OCI-LY7 (cell line): ENCODE measurements at regions not wholly inside any gene's neighbourhood (a gene's known extent, or its start where the extent isn't known, plus 50 kb on each side); places are given as distances from the start of the nearest gene placed in this dataset.

Experiments
- BruUV-seq: library from RNA; stranded (reverse); fragments of 400-500 nt; replicated peaks from 2 replicates; lab custom pipeline; 2021; lab: Mats Ljungman, UMichigan
- CTCF ChIA-PET: fragments of 300-600 bp; sonication (Branson Sonifier 250); formaldehyde crosslinking; loops from one replicate; lab custom pipeline; 2022; ENCODE audit warnings: antibody characterized with exemption; ENCODE audit not compliant: unreplicated experiment; lab: Charles Lee
- POLR2A ChIA-PET: fragments of 300-600 bp; sonication (Branson Sonifier 250); formaldehyde crosslinking; loops from one replicate; lab custom pipeline; 2022; ENCODE audit warnings: antibody characterized with exemption; lab: Charles Lee
- DNase-seq: peaks from one replicate; pipeline ENCODE4 v3.0.0-alpha.2; 2015; ENCODE audit warnings: low spot score
- H2AFZ ChIP-seq: fragments of 200-600 bp; sonication (generic), shearing (Covaris generic); 2 replicates; pipeline ENCODE4 v1.6.1; 2014; ENCODE audit warnings: mild to moderate bottlenecking, antibody characterized with exemption, low read length, moderate library complexity
- H3K27ac ChIP-seq: fragments of 200-600 bp; sonication (generic); 2 replicates; pipeline ENCODE4 v1.5.1; 2014; ENCODE audit warnings: mixed run types, low read depth, mild to moderate bottlenecking, moderate library complexity, low read length, inconsistent platforms; ENCODE audit not compliant: poor library complexity, severe bottlenecking
- H3K36me3 ChIP-seq: fragments of 200-600 bp; sonication (generic); 2 replicates; pipeline ENCODE4 v1.6.1; 2014; ENCODE audit warnings: mild to moderate bottlenecking, antibody characterized with exemption, low read length, moderate library complexity, mixed read lengths; ENCODE audit not compliant: insufficient read depth
- H3K4me1 ChIP-seq: fragments of 200-600 bp; sonication (generic); 2 replicates; pipeline ENCODE4 v1.5.1; 2014; ENCODE audit warnings: mild to moderate bottlenecking, low read length; ENCODE audit not compliant: insufficient read depth, poor library complexity, severe bottlenecking
- H3K4me2 ChIP-seq: fragments of 200-600 bp; sonication (generic); 2 replicates; pipeline ENCODE4 v1.6.1; 2014; ENCODE audit warnings: mild to moderate bottlenecking, low read length
- H3K4me3 ChIP-seq: fragments of 200-600 bp; sonication (generic); 2 replicates; pipeline ENCODE4 v1.5.1; 2014; ENCODE audit warnings: mild to moderate bottlenecking, low read depth, low read length; ENCODE audit not compliant: poor library complexity, severe bottlenecking
- H3K79me2 ChIP-seq: fragments of 200-600 bp; sonication (generic); 2 replicates; pipeline ENCODE4 v1.6.1; 2016; ENCODE audit warnings: low read depth, mild to moderate bottlenecking, low read length, moderate library complexity, mixed read lengths; ENCODE audit not compliant: insufficient read depth
- H3K9me2 ChIP-seq: fragments of 200-600 bp; sonication (generic); 2 replicates; pipeline ENCODE4 v1.6.1; 2016; ENCODE audit warnings: mild to moderate bottlenecking, low read length, mixed read lengths; ENCODE audit not compliant: insufficient read depth
- H3K9me3 ChIP-seq: fragments of 200-600 bp; sonication (generic); 2 replicates; pipeline ENCODE4 v1.6.1; 2014; ENCODE audit warnings: mild to moderate bottlenecking, mixed run types, low read length, mixed read lengths
- H4K20me1 ChIP-seq: fragments of 200-600 bp; sonication (generic); 2 replicates; pipeline ENCODE4 v1.6.1; 2014; ENCODE audit warnings: mild to moderate bottlenecking, antibody characterized with exemption, low read length, moderate library complexity, mixed read lengths; ENCODE audit not compliant: insufficient read depth
- EZH2phosphoT487 ChIP-seq: fragments of 200-600 bp; sonication (generic); IDR thresholded peaks from 2 replicates; pipeline ENCODE4 v1.6.1; 2018; ENCODE audit warnings: low read depth, borderline replicate concordance, mild to moderate bottlenecking, mixed run types, antibody characterized with exemption, low read length, moderate library complexity, mixed read lengths
- intact Hi-C: fragments of 100-400 bp; cut with micrococcal nuclease; formaldehyde crosslinking; loops from one replicate; pipeline ENCODE4 v1.10.0; 2022; ENCODE audit not compliant: unreplicated experiment
- TF ChIP-seq, protein P1 (sequence below): fragments of 200-600 bp; sonication (generic); conservative IDR thresholded peaks from 2 replicates; pipeline ENCODE4 v1.5.1; 2014; ENCODE audit warnings: mild to moderate bottlenecking, antibody characterized with exemption, low read length, moderate library complexity, mixed read lengths

DNA sequence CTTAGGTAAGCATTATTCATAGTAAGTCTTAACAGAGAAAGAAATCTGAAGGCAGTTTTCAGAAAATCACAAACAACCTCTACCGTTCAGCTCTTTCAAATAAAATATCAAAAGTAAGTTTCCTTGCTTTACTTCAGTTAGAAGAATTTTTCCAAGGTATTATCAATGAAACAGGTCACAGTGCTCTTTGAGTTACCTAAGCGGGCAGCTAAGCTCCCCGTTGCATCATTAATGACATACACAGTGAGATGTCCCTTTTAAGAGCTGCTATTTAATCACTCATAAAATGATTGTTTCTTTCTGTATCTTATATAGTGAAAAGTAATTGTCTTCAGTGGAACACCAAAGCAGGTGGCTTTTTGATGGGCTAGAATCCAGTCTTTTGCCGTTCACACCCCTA is 86.2 kb upstream of the PIK3R1 start:
- ChIA-PET POLR2A (interaction anchor here (1.8 kb wide), 1 partner anchor 10 kb away, joined by 4 read pairs; no protein-coding TSS in a partner anchor), CTCF (no interaction called here)
- Histone ChIP-seq H3K9me3 (no peaks in the 10 kb centered on the region), H3K9me2 (no peaks in the 10 kb centered on the region), H3K36me3 (no peaks in the 10 kb centered on the region), H4K20me1 (no peaks in the 10 kb centered on the region), H3K79me2 (no peaks in the 10 kb centered on the region), H3K4me1 (no peaks in the 10 kb centered on the region), H3K27ac (no peak overlapping the region), H3K4me3 (no peak overlapping the region), H3K4me2 (no peak overlapping the region), H2AFZ (no peak overlapping the region)
- no peak for DNase-seq
- TF ChIP-seq EZH2phosphoT487: no peak
- TF ChIP-seq, protein P1, sequence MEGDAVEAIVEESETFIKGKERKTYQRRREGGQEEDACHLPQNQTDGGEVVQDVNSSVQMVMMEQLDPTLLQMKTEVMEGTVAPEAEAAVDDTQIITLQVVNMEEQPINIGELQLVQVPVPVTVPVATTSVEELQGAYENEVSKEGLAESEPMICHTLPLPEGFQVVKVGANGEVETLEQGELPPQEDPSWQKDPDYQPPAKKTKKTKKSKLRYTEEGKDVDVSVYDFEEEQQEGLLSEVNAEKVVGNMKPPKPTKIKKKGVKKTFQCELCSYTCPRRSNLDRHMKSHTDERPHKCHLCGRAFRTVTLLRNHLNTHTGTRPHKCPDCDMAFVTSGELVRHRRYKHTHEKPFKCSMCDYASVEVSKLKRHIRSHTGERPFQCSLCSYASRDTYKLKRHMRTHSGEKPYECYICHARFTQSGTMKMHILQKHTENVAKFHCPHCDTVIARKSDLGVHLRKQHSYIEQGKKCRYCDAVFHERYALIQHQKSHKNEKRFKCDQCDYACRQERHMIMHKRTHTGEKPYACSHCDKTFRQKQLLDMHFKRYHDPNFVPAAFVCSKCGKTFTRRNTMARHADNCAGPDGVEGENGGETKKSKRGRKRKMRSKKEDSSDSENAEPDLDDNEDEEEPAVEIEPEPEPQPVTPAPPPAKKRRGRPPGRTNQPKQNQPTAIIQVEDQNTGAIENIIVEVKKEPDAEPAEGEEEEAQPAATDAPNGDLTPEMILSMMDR: no peak
- intact Hi-C loops: no loop called here
- BruUV-seq: no TSS peak

DNA sequence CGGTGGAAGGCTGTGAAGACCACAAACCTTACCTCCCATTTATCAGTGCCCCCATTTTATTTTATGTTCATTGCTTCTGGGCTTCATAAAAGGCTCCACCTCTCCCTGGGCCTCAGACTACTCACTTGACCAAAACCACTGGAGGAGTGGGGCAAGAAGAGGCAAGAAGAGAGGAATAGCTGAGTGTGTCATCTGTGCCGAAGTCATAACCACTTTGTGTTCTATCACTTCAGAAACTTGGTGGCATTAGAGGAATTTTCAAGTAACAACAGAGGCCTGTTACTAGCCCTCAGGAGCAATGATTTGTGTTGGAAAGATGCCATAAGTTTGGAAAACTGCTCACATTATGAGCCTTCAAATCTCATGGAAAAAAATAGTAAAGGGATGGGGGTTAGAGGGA is 88.7 kb upstream of the PIK3R1 start:
- Histone ChIP-seq H3K4me1 (no peaks in the 10 kb centered on the region), H3K79me2 (no peaks in the 10 kb centered on the region), H3K4me2 (no peak overlapping the region), H3K9me3 (no peaks in the 10 kb centered on the region), H3K36me3 (no peaks in the 10 kb centered on the region), H4K20me1 (no peaks in the 10 kb centered on the region), H3K4me3 (no peak overlapping the region), H3K9me2 (no peaks in the 10 kb centered on the region), H3K27ac (no peak overlapping the region), H2AFZ (no peak overlapping the region)
- intact Hi-C loops: no loop called here
- DNase-seq: no peak
- no TSS peak for BruUV-seq
- TF ChIP-seq, protein P1: no peak
- no peak for TF ChIP-seq EZH2phosphoT487
- ChIA-PET POLR2A (no interaction called here), CTCF (no interaction called here)

DNA sequence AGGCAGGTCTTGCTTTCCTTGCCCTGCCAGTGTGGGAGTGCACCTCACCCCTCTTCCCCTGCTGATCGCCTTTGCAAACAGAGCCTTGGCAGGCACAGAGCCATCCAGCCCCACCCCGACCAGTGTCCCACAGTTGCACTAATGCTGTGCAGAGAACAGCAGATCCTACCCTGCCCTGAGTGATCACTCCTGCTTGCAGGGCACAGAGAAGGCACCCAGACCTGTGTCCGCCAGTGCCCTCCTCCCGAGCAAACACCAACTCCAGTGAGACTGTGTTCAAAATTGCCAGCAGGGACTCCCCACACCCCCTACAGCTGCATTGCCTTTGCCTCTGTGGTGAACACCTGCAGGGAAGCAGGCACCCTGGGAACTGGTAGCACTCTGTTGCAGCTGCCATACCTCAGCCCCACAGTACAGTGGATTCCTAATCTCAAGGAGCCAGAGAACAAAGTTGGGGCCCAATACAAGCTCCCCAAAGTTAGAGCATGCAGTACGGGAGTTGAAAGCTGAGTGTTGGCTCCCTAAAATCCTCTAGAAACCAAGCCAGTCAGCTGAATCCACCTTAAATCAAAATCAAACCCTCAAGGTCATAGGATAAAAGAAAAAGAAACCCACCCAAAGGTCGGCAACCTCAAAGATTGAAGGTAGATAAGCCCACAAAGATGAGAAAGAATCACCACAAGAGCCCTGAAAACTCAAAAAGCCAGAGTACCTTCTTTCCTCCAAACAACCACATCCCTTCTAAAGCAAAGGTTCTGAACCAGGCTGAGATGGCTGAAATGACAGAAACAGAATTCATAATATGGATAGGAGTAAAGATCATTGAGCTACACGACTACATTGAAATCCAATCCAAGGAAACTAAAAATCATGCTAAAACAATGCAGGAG is 92.9 kb upstream of the PIK3R1 start:
- intact Hi-C loops: no loop called here
- no peaks in the 10 kb centered on the region for H3K9me3 ChIP-seq
- no peaks in the 10 kb centered on the region for H3K4me1 ChIP-seq
- no peaks in the 10 kb centered on the region for H3K79me2 ChIP-seq
- H3K9me2 ChIP-seq: no peaks in the 10 kb centered on the region
- DNase-seq: no peak
- no peaks in the 10 kb centered on the region for H4K20me1 ChIP-seq
- no peak overlapping the region for H3K27ac ChIP-seq
- H2AFZ ChIP-seq: no peak overlapping the region
- H3K4me2 ChIP-seq: no peak overlapping the region
- H3K36me3 ChIP-seq: no peaks in the 10 kb centered on the region
- no TSS peak for BruUV-seq
- POLR2A ChIA-PET: interaction anchor here (0.7 to 1.1 kb wide), 2 partner anchors 71 to 95 kb away, joined by 3 read pairs; no protein-coding TSS in a partner anchor
- H3K4me3 ChIP-seq: no peak overlapping the region
- CTCF ChIA-PET: no interaction called here
- TF ChIP-seq, protein P1: no peak
- TF ChIP-seq EZH2phosphoT487: no peak
